Neural progenitor cell (in vitro differentiated cells): ENCODE measurements at regions not wholly inside any gene's neighbourhood (a gene's known extent, or its start where the extent isn't known, plus 50 kb on each side); places are given as distances from the start of the nearest gene placed in this dataset.

ENCODE experiments used
- DNase-seq: peaks from one replicate; pipeline ENCODE4 v3.0.0-alpha.2; 2016; ENCODE audit warnings: low spot score
- H2AFZ ChIP-seq: fragments of 200-600 bp; sonication (generic); replicated peaks from 2 replicates; pipeline ENCODE4 v1.6.1; 2016; ENCODE audit warnings: antibody characterized with exemption
- H3F3A ChIP-seq: fragments of 200-600 bp; sonication (generic); 2 replicates; pipeline ENCODE4 v1.6.1; 2016; ENCODE audit warnings: antibody characterized with exemption, low read depth
- H3K27ac ChIP-seq: fragments of 200-600 bp; sonication (generic); 2 replicates; pipeline ENCODE4 v1.5.1; 2016; ENCODE audit warnings: mild to moderate bottlenecking
- H3K27me3 ChIP-seq: fragments of 200-600 bp; sonication (generic); 2 replicates; pipeline ENCODE4 v1.6.1; 2016; ENCODE audit warnings: mild to moderate bottlenecking, moderate library complexity
- H3K36me3 ChIP-seq: fragments of 200-600 bp; sonication (generic); 2 replicates; pipeline ENCODE4 v1.5.1; 2016
- H3K4me1 ChIP-seq: fragments of 200-600 bp; sonication (generic); 2 replicates; pipeline ENCODE4 v1.6.1; 2016; ENCODE audit warnings: mixed run types
- H3K4me2 ChIP-seq: fragments of 200-600 bp; sonication (generic); 2 replicates; pipeline ENCODE4 v1.6.1; 2016
- H3K4me3 ChIP-seq: fragments of 200-600 bp; sonication (generic); 2 replicates; pipeline ENCODE4 v1.5.1; 2016
- H3K79me2 ChIP-seq: fragments of 200-600 bp; sonication (generic); 2 replicates; pipeline ENCODE4 v1.6.1; 2016; ENCODE audit warnings: low read depth
- H3K9ac ChIP-seq: fragments of 200-600 bp; sonication (generic); 2 replicates; pipeline ENCODE4 v1.6.1; 2016
- H3K9me3 ChIP-seq: fragments of 200-600 bp; sonication (generic); 2 replicates; pipeline ENCODE4 v1.5.1; 2016; ENCODE audit warnings: low read depth
- H4K20me1 ChIP-seq: fragments of 200-600 bp; sonication (generic); 2 replicates; pipeline ENCODE4 v1.6.1; 2016; ENCODE audit warnings: low read depth
- H3K27ac Mint-ChIP-seq: 3 replicates; pipeline ENCODE4 v1.8.0; 2021; ENCODE audit warnings: mixed read lengths
- H3K27me3 Mint-ChIP-seq: 2 replicates; pipeline ENCODE4 v1.8.0; 2022; ENCODE audit warnings: low read depth, mild to moderate bottlenecking, inconsistent platforms, moderate library complexity, mixed read lengths; ENCODE audit not compliant: insufficient read depth
- H3K36me3 Mint-ChIP-seq: 3 replicates; pipeline ENCODE4 v1.8.0; 2021; ENCODE audit warnings: mixed read lengths
- H3K4me1 Mint-ChIP-seq: 3 replicates; pipeline ENCODE4 v1.8.0; 2021; ENCODE audit warnings: mixed read lengths
- H3K4me3 Mint-ChIP-seq: 3 replicates; pipeline ENCODE4 v1.8.0; 2021; ENCODE audit warnings: mild to moderate bottlenecking, moderate library complexity, mixed read lengths
- H3K9me3 Mint-ChIP-seq: 3 replicates; pipeline ENCODE4 v1.8.0; 2020; ENCODE audit warnings: mixed read lengths
- CTCF ChIP-seq: fragments of 200-600 bp; sonication (generic); IDR thresholded peaks from 2 replicates; pipeline ENCODE4 v1.5.1; 2017; ENCODE audit warnings: antibody characterized with exemption, mild to moderate bottlenecking
- EZH2 ChIP-seq: fragments of 200-600 bp; sonication (generic); IDR thresholded peaks from 2 replicates; pipeline ENCODE4 v1.6.1; 2017; ENCODE audit warnings: antibody characterized with exemption, mild to moderate bottlenecking, moderate library complexity
- EZH2phosphoT487 ChIP-seq: fragments of 200-600 bp; sonication (generic); IDR thresholded peaks from 2 replicates; pipeline ENCODE4 v1.6.1; 2017; ENCODE audit warnings: antibody characterized with exemption

DNA sequence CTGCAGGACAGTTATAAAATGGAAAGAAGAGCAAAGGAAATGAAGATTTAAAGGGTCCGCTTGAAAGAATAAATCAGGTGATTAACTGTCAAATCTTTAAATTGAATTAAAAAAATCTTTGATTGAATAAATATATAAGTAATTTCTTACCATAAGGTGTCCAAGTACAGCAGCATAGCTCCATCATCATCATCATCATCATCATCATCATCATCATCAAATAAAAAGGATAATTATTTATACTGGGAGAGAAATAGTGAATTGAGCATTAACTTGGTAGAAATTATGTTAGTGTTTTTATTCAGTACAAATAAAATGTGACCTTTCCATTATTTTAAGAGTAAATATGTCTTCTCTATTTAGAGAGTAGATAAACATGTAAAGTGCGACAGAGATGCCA is 745.6 kb upstream of the MARCKS start:
- DNase-seq, result no peak
- H3K27ac Mint-ChIP-seq, result no peak overlapping the region
- Histone ChIP-seq H3K27me3 (no peaks in the 10 kb centered on the region), H3K9me3 (no peaks in the 10 kb centered on the region), H2AFZ (no peak overlapping the region), H3K79me2 (no peaks in the 10 kb centered on the region), H3K4me2 (no peak overlapping the region), H3K27ac (no peak overlapping the region), H3K9ac (no peak overlapping the region), H3K4me1 (no peaks in the 10 kb centered on the region), H3K36me3 (no peaks in the 10 kb centered on the region), H4K20me1 (no peaks in the 10 kb centered on the region), H3K4me3 (no peak overlapping the region), H3F3A (no peaks in the 10 kb centered on the region)
- no peaks in the 10 kb centered on the region for H3K4me1 Mint-ChIP-seq
- TF ChIP-seq EZH2phosphoT487 (no peak), CTCF (no peak)
- peaks cover 37% of the 10 kb centered on the region for H3K9me3 Mint-ChIP-seq
- peaks cover 10% of the 10 kb centered on the region for H3K36me3 Mint-ChIP-seq
- H3K4me3 Mint-ChIP-seq, result no peak overlapping the region
- H3K27me3 Mint-ChIP-seq, result peaks cover 5% of the 10 kb centered on the region

GRCh38 chr6:113112086-113112485 is 745.1 kb upstream of the MARCKS start:
- Histone ChIP-seq H3K9me3 (no peaks in the 10 kb centered on the region), H3K4me3 (no peak overlapping the region), H3K36me3 (no peaks in the 10 kb centered on the region), H3K27me3 (no peaks in the 10 kb centered on the region), H3K4me2 (no peak overlapping the region), H2AFZ (no peak overlapping the region), H3K9ac (no peak overlapping the region), H3K27ac (no peak overlapping the region), H4K20me1 (no peaks in the 10 kb centered on the region), H3K4me1 (no peaks in the 10 kb centered on the region), H3K79me2 (no peaks in the 10 kb centered on the region), H3F3A (no peaks in the 10 kb centered on the region)
- no peak overlapping the region for H3K27ac Mint-ChIP-seq
- H3K36me3 Mint-ChIP-seq, result peaks cover 10% of the 10 kb centered on the region
- H3K9me3 Mint-ChIP-seq, result peaks cover 41% of the 10 kb centered on the region
- no peak for TF ChIP-seq CTCF
- no peak for TF ChIP-seq EZH2
- TF ChIP-seq EZH2phosphoT487, result no peak
- DNase-seq, result no peak
- no peaks in the 10 kb centered on the region for H3K4me1 Mint-ChIP-seq
- peaks cover 5% of the 10 kb centered on the region for H3K27me3 Mint-ChIP-seq
- H3K4me3 Mint-ChIP-seq, result no peak overlapping the region

GRCh38 chr6:113115196-113115595 is 741.9 kb upstream of the MARCKS start:
- H3K4me1 Mint-ChIP-seq, result peaks cover under 1% of the 10 kb centered on the region
- peaks cover 7% of the 10 kb centered on the region for H3K36me3 Mint-ChIP-seq
- no peak overlapping the region for H3K4me2 ChIP-seq

More at GRCh38 chr6:113115196-113115595, 741.9 kb upstream of the MARCKS start:
- H3K9ac ChIP-seq, result no peak overlapping the region
- no peaks in the 10 kb centered on the region for H3K27me3 ChIP-seq
- H3K27me3 Mint-ChIP-seq, result peaks cover 2% of the 10 kb centered on the region
- peaks cover 3% of the 10 kb centered on the region for H3K36me3 ChIP-seq
- no peak overlapping the region for H3K4me3 ChIP-seq
- H3K4me1 ChIP-seq, result no peaks in the 10 kb centered on the region
- H4K20me1 ChIP-seq, result no peaks in the 10 kb centered on the region
- no peak overlapping the region for H3K27ac Mint-ChIP-seq
- H3K4me3 Mint-ChIP-seq, result no peak overlapping the region
- no peak overlapping the region for H3K27ac ChIP-seq
- no peaks in the 10 kb centered on the region for H3K79me2 ChIP-seq
- no peaks in the 10 kb centered on the region for H3F3A ChIP-seq
- no peak overlapping the region for H2AFZ ChIP-seq
- TF ChIP-seq EZH2phosphoT487 (no peak), EZH2 (no peak), CTCF (no peak)
- no peak for DNase-seq
- peaks cover 44% of the 10 kb centered on the region for H3K9me3 Mint-ChIP-seq
- peaks cover 4% of the 10 kb centered on the region for H3K9me3 ChIP-seq
